ENCODE measurements at regions not wholly inside any gene's neighbourhood (a gene's known extent, or its start where the extent isn't known, plus 50 kb on each side); places are given as distances from the start of the nearest gene placed in this dataset.

- ATAC-seq, result no peak
- Mint-ChIP-seq H3K9me3 (peaks cover 2% of the 10 kb centered on the region), H3K36me3 (no peaks in the 10 kb centered on the region), H3K4me3 (no peak overlapping the region), H3K4me1 (no peaks in the 10 kb centered on the region), H3K27ac (no peak overlapping the region), H3K27me3 (no peaks in the 10 kb centered on the region)
Observed at GRCh38 chr10:43970717-43971116, 322.0 kb upstream of the ZNF32 start.

GRCh38 chr10:43970018-43970698 lies 321.5 kb upstream of the ZNF32 start:
- Mint-ChIP-seq H3K36me3 (no peaks in the 10 kb centered on the region), H3K4me3 (no peak overlapping the region), H3K27ac (no peak overlapping the region), H3K27me3 (no peaks in the 10 kb centered on the region), H3K4me1 (peaks cover 5% of the 10 kb centered on the region), H3K9me3 (no peaks in the 10 kb centered on the region)
- no peak for ATAC-seq

- ATAC-seq, result no peak
- no peaks in the 10 kb centered on the region for H3K9me3 Mint-ChIP-seq
- peaks cover 5% of the 10 kb centered on the region for H3K27me3 Mint-ChIP-seq
- H3K36me3 Mint-ChIP-seq, result no peaks in the 10 kb centered on the region
- H3K4me1 Mint-ChIP-seq, result peaks cover 6% of the 10 kb centered on the region
- H3K27ac Mint-ChIP-seq, result no peak overlapping the region
- no peak overlapping the region for H3K4me3 Mint-ChIP-seq
Observed at GRCh38 chr10:43969506-43969905, 320.8 kb upstream of the ZNF32 start.

GRCh38 chr10:43968961-43969360 lies 320.3 kb upstream of the ZNF32 start:
- no peak overlapping the region for H3K4me3 Mint-ChIP-seq
- no peaks in the 10 kb centered on the region for H3K36me3 Mint-ChIP-seq
- H3K27me3 Mint-ChIP-seq, result peaks cover 10% of the 10 kb centered on the region
- no peak for ATAC-seq
- no peak overlapping the region for H3K27ac Mint-ChIP-seq
- H3K9me3 Mint-ChIP-seq, result no peaks in the 10 kb centered on the region
- H3K4me1 Mint-ChIP-seq, result peaks cover 6% of the 10 kb centered on the region

GRCh38 chr10:43968076-43968475 lies 319.4 kb upstream of the ZNF32 start:
- no peak overlapping the region for H3K27ac Mint-ChIP-seq
- no peak for ATAC-seq
- H3K4me3 Mint-ChIP-seq, result no peak overlapping the region
- peaks cover 6% of the 10 kb centered on the region for H3K4me1 Mint-ChIP-seq
- no peaks in the 10 kb centered on the region for H3K9me3 Mint-ChIP-seq
- no peaks in the 10 kb centered on the region for H3K36me3 Mint-ChIP-seq
- peaks cover 13% of the 10 kb centered on the region for H3K27me3 Mint-ChIP-seq

GRCh38 chr10:43966571-43966965 lies 317.9 kb upstream of the ZNF32 start:
- no peak for ATAC-seq
- Mint-ChIP-seq H3K27ac (no peak overlapping the region), H3K4me3 (no peak overlapping the region), H3K9me3 (no peaks in the 10 kb centered on the region), H3K36me3 (no peaks in the 10 kb centered on the region), H3K27me3 (peaks cover 13% of the 10 kb centered on the region), H3K4me1 (peaks cover 6% of the 10 kb centered on the region)

- H3K27ac Mint-ChIP-seq, result no peak overlapping the region
- peaks cover 6% of the 10 kb centered on the region for H3K4me1 Mint-ChIP-seq
- no peak for ATAC-seq
- H3K36me3 Mint-ChIP-seq, result no peaks in the 10 kb centered on the region
- H3K27me3 Mint-ChIP-seq, result peaks cover 13% of the 10 kb centered on the region
- no peak overlapping the region for H3K4me3 Mint-ChIP-seq
- no peaks in the 10 kb centered on the region for H3K9me3 Mint-ChIP-seq
Observed at GRCh38 chr10:43965918-43966570, 317.4 kb upstream of the ZNF32 start.

- H3K27me3 Mint-ChIP-seq, result peaks cover 13% of the 10 kb centered on the region
- H3K4me1 Mint-ChIP-seq, result peaks cover 6% of the 10 kb centered on the region
- H3K4me3 Mint-ChIP-seq, result no peak overlapping the region
- no peaks in the 10 kb centered on the region for H3K9me3 Mint-ChIP-seq
- no peak for ATAC-seq
- H3K36me3 Mint-ChIP-seq, result no peaks in the 10 kb centered on the region
- H3K27ac Mint-ChIP-seq, result no peak overlapping the region
Observed at GRCh38 chr10:43965033-43965917, 316.6 kb upstream of the ZNF32 start.

GRCh38 chr10:43964486-43964885 lies 315.8 kb upstream of the ZNF32 start:
- Mint-ChIP-seq H3K36me3 (no peaks in the 10 kb centered on the region), H3K27me3 (peaks cover 13% of the 10 kb centered on the region), H3K4me3 (no peak overlapping the region), H3K9me3 (no peaks in the 10 kb centered on the region), H3K4me1 (peaks cover 6% of the 10 kb centered on the region), H3K27ac (no peak overlapping the region)
- no peak for ATAC-seq

GRCh38 chr10:43963793-43964425 lies 315.2 kb upstream of the ZNF32 start:
- ATAC-seq, result no peak
- Mint-ChIP-seq H3K27me3 (peaks cover 13% of the 10 kb centered on the region), H3K4me3 (no peak overlapping the region), H3K36me3 (no peaks in the 10 kb centered on the region), H3K9me3 (no peaks in the 10 kb centered on the region), H3K4me1 (peaks cover 6% of the 10 kb centered on the region), H3K27ac (no peak overlapping the region)

GRCh38 chr10:43963379-43963778 lies 314.7 kb upstream of the ZNF32 start:
- Mint-ChIP-seq H3K36me3 (no peaks in the 10 kb centered on the region), H3K4me3 (no peak overlapping the region), H3K27ac (no peak overlapping the region), H3K4me1 (peaks cover 6% of the 10 kb centered on the region), H3K27me3 (peaks cover 13% of the 10 kb centered on the region), H3K9me3 (no peaks in the 10 kb centered on the region)
- no peak for ATAC-seq

- Mint-ChIP-seq H3K36me3 (no peaks in the 10 kb centered on the region), H3K4me1 (peaks cover 6% of the 10 kb centered on the region)
- no peak for ATAC-seq
Observed at GRCh38 chr10:43962346-43963191, 313.9 kb upstream of the ZNF32 start.

GRCh38 chr10:43961523-43962345 lies 313.1 kb upstream of the ZNF32 start:
- ATAC-seq, result no peak
- H3K27ac Mint-ChIP-seq, result no peak overlapping the region
- no peaks in the 10 kb centered on the region for H3K9me3 Mint-ChIP-seq
- peaks cover 6% of the 10 kb centered on the region for H3K4me1 Mint-ChIP-seq
- H3K36me3 Mint-ChIP-seq, result no peaks in the 10 kb centered on the region
- no peak overlapping the region for H3K4me3 Mint-ChIP-seq
- H3K27me3 Mint-ChIP-seq, result peaks cover 13% of the 10 kb centered on the region

More at GRCh38 chr10:43962346-43963191, 313.9 kb upstream of the ZNF32 start:
- Mint-ChIP-seq H3K4me3 (no peak overlapping the region), H3K9me3 (no peaks in the 10 kb centered on the region), H3K27ac (no peak overlapping the region), H3K27me3 (peaks cover 13% of the 10 kb centered on the region)

GRCh38 chr10:43960981-43961380 lies 312.3 kb upstream of the ZNF32 start:
- Mint-ChIP-seq H3K4me3 (no peak overlapping the region), H3K27me3 (peaks cover 13% of the 10 kb centered on the region), H3K9me3 (no peaks in the 10 kb centered on the region), H3K36me3 (no peaks in the 10 kb centered on the region), H3K4me1 (peaks cover 6% of the 10 kb centered on the region), H3K27ac (no peak overlapping the region)
- ATAC-seq, result no peak
